ENCODE measurements at regions not wholly inside any gene's neighbourhood (a gene's known extent, or its start where the extent isn't known, plus 50 kb on each side); places are given as distances from the start of the nearest gene placed in this dataset.

- no peak for TF ChIP-seq CTCF (IDR thresholded peaks at IDR 0.05; ENCODE audit: insufficient read depth, low read depth, low read length)
- H3K4me3 ChIP-seq (ENCODE audit: low read depth, low read length): no peak overlapping the region
- DNase-seq (ENCODE audit: low read depth): no peak
Observed at GRCh38 chr2:105574796-105575344, 169.8 kb upstream of the NCK2 start.

- TF ChIP-seq CTCF (IDR thresholded peaks at IDR 0.05; ENCODE audit: insufficient read depth, low read depth, low read length): no peak
- no peak for DNase-seq (ENCODE audit: low read depth)
- no peak overlapping the region for H3K4me3 ChIP-seq (ENCODE audit: low read depth, low read length)
Observed at GRCh38 chr2:105573910-105574655, 170.6 kb upstream of the NCK2 start.

GRCh38 chr2:105573490-105573889 is 171.2 kb upstream of the NCK2 start:
- H3K4me3 ChIP-seq (ENCODE audit: low read depth, low read length): no peak overlapping the region
- no peak for TF ChIP-seq CTCF (IDR thresholded peaks at IDR 0.05; ENCODE audit: insufficient read depth, low read depth, low read length)
- DNase-seq (ENCODE audit: low read depth): no peak

DNA sequence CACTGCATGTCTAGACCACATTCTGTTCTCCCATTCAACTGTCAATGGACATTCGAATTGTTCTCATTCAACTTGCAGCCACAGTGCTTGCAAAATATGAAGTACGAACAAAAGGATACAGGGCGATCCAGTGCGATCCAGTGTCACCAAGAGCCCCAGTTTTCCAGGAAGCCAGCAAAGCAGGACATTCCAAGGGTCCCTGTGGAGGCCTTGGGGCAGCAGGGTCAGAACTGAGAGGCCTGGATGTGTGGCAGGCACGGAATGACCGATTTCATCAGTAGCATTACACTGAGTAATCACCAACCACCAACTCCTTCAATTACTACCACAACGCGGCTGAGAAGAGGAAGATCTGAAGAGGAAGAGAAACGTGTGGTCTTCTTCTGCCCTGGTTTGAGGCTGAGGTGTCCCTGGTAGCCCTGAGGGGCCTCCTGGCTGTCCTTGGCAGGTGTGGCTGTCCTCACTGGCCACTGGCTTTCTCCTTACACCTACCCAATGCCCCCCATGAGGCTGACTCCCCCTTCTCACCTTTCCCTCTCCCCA is 172.7 kb upstream of the FHL2 start:
- H3K4me3 ChIP-seq (ENCODE audit: low read depth, low read length): no peak overlapping the region
- TF ChIP-seq CTCF (IDR thresholded peaks at IDR 0.05; ENCODE audit: insufficient read depth, low read depth, low read length): no peak
- no peak for DNase-seq (ENCODE audit: low read depth)

GRCh38 chr2:105570757-105571156 is 171.9 kb upstream of the FHL2 start:
- TF ChIP-seq CTCF (IDR thresholded peaks at IDR 0.05; ENCODE audit: insufficient read depth, low read depth, low read length): no peak
- H3K4me3 ChIP-seq (ENCODE audit: low read depth, low read length): no peak overlapping the region
- no peak for DNase-seq (ENCODE audit: low read depth)

- H3K4me3 ChIP-seq (ENCODE audit: low read depth, low read length): no peak overlapping the region
- TF ChIP-seq CTCF (IDR thresholded peaks at IDR 0.05; ENCODE audit: insufficient read depth, low read depth, low read length): no peak
- DNase-seq (ENCODE audit: low read depth): no peak
Observed at GRCh38 chr2:105570326-105570725, 171.5 kb upstream of the FHL2 start.
